H9 (cell line): ENCODE measurements at regions not wholly inside any gene's neighbourhood (a gene's known extent, or its start where the extent isn't known, plus 50 kb on each side); places are given as distances from the start of the nearest gene placed in this dataset.

Experiments
- DNase-seq: peaks from one replicate; pipeline ENCODE4 v3.0.0-alpha.2; 2017
- H2AFZ ChIP-seq: one replicate; pipeline ENCODE4 v1.6.1; 2013; ENCODE audit warnings: mild to moderate bottlenecking, low read length, control low read depth, moderate library complexity
- H2AK5ac ChIP-seq: 2 replicates; pipeline ENCODE4 v1.6.1; 2013; ENCODE audit warnings: low read length, control low read depth, mixed read lengths; ENCODE audit not compliant: insufficient read length
- H2BK120ac ChIP-seq: one replicate; pipeline ENCODE4 v1.6.1; 2013; ENCODE audit warnings: low read depth, mild to moderate bottlenecking, low read length, control low read depth, inconsistent platforms; ENCODE audit not compliant: poor library complexity, severe bottlenecking
- H2BK12ac ChIP-seq: 2 replicates; pipeline ENCODE4 v1.6.1; 2013; ENCODE audit warnings: low read length, control low read depth, mixed read lengths, low read depth; ENCODE audit not compliant: insufficient read length
- H2BK15ac ChIP-seq: 2 replicates; pipeline ENCODE4 v1.6.1; 2013; ENCODE audit warnings: low read depth, low read length, control low read depth
- H2BK20ac ChIP-seq: one replicate; pipeline ENCODE4 v1.6.1; 2013; ENCODE audit warnings: low read depth, mild to moderate bottlenecking, low read length, control low read depth, inconsistent platforms; ENCODE audit not compliant: poor library complexity, severe bottlenecking
- H2BK5ac ChIP-seq: 2 replicates; pipeline ENCODE4 v1.6.1; 2013; ENCODE audit warnings: low read length, control low read depth, mixed read lengths; ENCODE audit not compliant: insufficient read length
- H3K14ac ChIP-seq: 2 replicates; pipeline ENCODE4 v1.6.1; 2013; ENCODE audit warnings: low read length, control low read depth; ENCODE audit not compliant: insufficient read depth
- H3K18ac ChIP-seq: 2 replicates; pipeline ENCODE4 v1.6.1; 2013; ENCODE audit warnings: low read depth, mild to moderate bottlenecking, mixed read lengths, low read length, control low read depth; ENCODE audit not compliant: insufficient read length
- H3K23ac ChIP-seq: 2 replicates; pipeline ENCODE4 v1.6.1; 2013; ENCODE audit warnings: low read length, control low read depth, mixed read lengths, low read depth; ENCODE audit not compliant: insufficient read length
- H3K23me2 ChIP-seq: 2 replicates; pipeline ENCODE4 v1.6.1; 2013; ENCODE audit warnings: low read depth, mild to moderate bottlenecking, mixed read lengths, low read length, control low read depth; ENCODE audit not compliant: insufficient read length, poor library complexity, severe bottlenecking
- H3K27ac ChIP-seq: 2 replicates; pipeline ENCODE4 v1.5.1; 2013; ENCODE audit warnings: low read length, control low read depth, mixed read lengths, low read depth; ENCODE audit not compliant: insufficient read length
- H3K27me3 ChIP-seq: 2 replicates; pipeline ENCODE4 v1.6.1; 2013; ENCODE audit warnings: low read length, control low read depth, inconsistent platforms; ENCODE audit not compliant: insufficient read depth
- H3K4ac ChIP-seq: 2 replicates; pipeline ENCODE4 v1.6.1; 2013; ENCODE audit warnings: low read depth, mild to moderate bottlenecking, control low read depth, inconsistent platforms, low read length, moderate library complexity
- H3K4me1 ChIP-seq: 2 replicates; pipeline ENCODE4 v1.6.1; 2013; ENCODE audit warnings: low read length, control low read depth, inconsistent platforms; ENCODE audit not compliant: insufficient read depth
- H3K4me2 ChIP-seq: 2 replicates; pipeline ENCODE4 v1.6.1; 2013; ENCODE audit warnings: low read length, control low read depth, mixed read lengths; ENCODE audit not compliant: insufficient read length, insufficient read depth
- H3K56ac ChIP-seq: 2 replicates; pipeline ENCODE4 v1.6.1; 2013; ENCODE audit warnings: low read depth, mild to moderate bottlenecking, mixed read lengths, low read length, control low read depth; ENCODE audit not compliant: insufficient read length
- H3K79me1 ChIP-seq: 2 replicates; pipeline ENCODE4 v1.6.1; 2013; ENCODE audit warnings: low read depth, mild to moderate bottlenecking, moderate library complexity, low read length, control low read depth, inconsistent platforms; ENCODE audit not compliant: insufficient read depth, poor library complexity, severe bottlenecking
- H3K79me2 ChIP-seq: 2 replicates; pipeline ENCODE4 v1.6.1; 2013; ENCODE audit warnings: low read length, control low read depth, inconsistent platforms; ENCODE audit not compliant: insufficient read depth
- H3K9ac ChIP-seq: 2 replicates; pipeline ENCODE4 v1.6.1; 2013; ENCODE audit warnings: low read length, control low read depth, mixed read lengths; ENCODE audit not compliant: insufficient read length; ENCODE audit errors: extremely low read depth
- H3K9me3 ChIP-seq: one replicate; pipeline ENCODE4 v1.6.1; 2013; ENCODE audit warnings: low read depth, low read length, inconsistent platforms; ENCODE audit not compliant: control insufficient read depth
- H3T11ph ChIP-seq: one replicate; pipeline ENCODE4 v1.6.1; 2013; ENCODE audit warnings: mild to moderate bottlenecking, low read length, control low read depth, inconsistent platforms
- H4K20me1 ChIP-seq: one replicate; pipeline ENCODE4 v1.6.1; 2013; ENCODE audit not compliant: control insufficient read depth, insufficient read length, insufficient read depth
- H4K5ac ChIP-seq: 2 replicates; pipeline ENCODE4 v1.6.1; 2013; ENCODE audit warnings: low read depth, mild to moderate bottlenecking, mixed read lengths, low read length, control low read depth; ENCODE audit not compliant: insufficient read length
- H4K8ac ChIP-seq: replicated peaks from 2 replicates; pipeline ENCODE4 v1.6.1; 2013; ENCODE audit warnings: low read length, control low read depth, mixed read lengths, low read depth; ENCODE audit not compliant: insufficient read length
- H4K91ac ChIP-seq: 2 replicates; pipeline ENCODE4 v1.6.1; 2013; ENCODE audit warnings: low read depth, mild to moderate bottlenecking, moderate library complexity, mixed read lengths, low read length, control low read depth; ENCODE audit not compliant: insufficient read length
- H3K27ac Mint-ChIP-seq, 3 experiments: 2 replicates in 2 of 3; 3 replicates in 1 of 3; pipeline ENCODE4 v1.8.0; 2020 to 2021; ENCODE audit warnings: mixed read lengths in 3 of 3, mild to moderate bottlenecking in 1 of 3, moderate library complexity in 1 of 3
- H3K27me3 Mint-ChIP-seq: 2 replicates; pipeline ENCODE4 v1.8.0; 2021; ENCODE audit warnings: low read depth, mild to moderate bottlenecking, moderate library complexity, mixed read lengths
- H3K36me3 Mint-ChIP-seq, 3 experiments: 2 replicates in 2 of 3; 3 replicates in 1 of 3; pipeline ENCODE4 v1.8.0; 2020 to 2021; ENCODE audit warnings: low read depth in 3 of 3, mixed read lengths in 3 of 3; ENCODE audit not compliant: insufficient read depth in 1 of 3
- H3K4me1 Mint-ChIP-seq, 2 experiments: 2 replicates each; pipeline ENCODE4 v1.8.0; 2020; ENCODE audit warnings: mixed read lengths in 2 of 2
- H3K4me3 Mint-ChIP-seq, 2 experiments: 2 replicates in 1 of 2; 3 replicates in 1 of 2; pipeline ENCODE4 v1.8.0; 2020 to 2021; ENCODE audit warnings: mild to moderate bottlenecking in 2 of 2, mixed read lengths in 2 of 2, moderate library complexity in 1 of 2
- H3K9me3 Mint-ChIP-seq, 2 experiments: 2 replicates in 1 of 2; 3 replicates in 1 of 2; pipeline ENCODE4 v1.8.0; 2020; ENCODE audit warnings: mild to moderate bottlenecking in 2 of 2, mixed read lengths in 2 of 2, moderate library complexity in 1 of 2
- WGBS: extraction: QIAGEN DNeasy Blood & Tissue Kit; methylation state at CpG from one replicate; pipeline ENCODE4 v1.1.7; 2013; ENCODE audit warnings: missing lambda C conversion rate, low lambda C conversion rate, mixed read lengths; ENCODE audit not compliant: insufficient read length; ENCODE audit errors: extremely low coverage; 5-methylcytosine and 5-hydroxymethylcytosine counted together
- TF ChIP-seq, protein P1 (sequence below): fragments of 200-600 bp; sonication (generic); conservative IDR thresholded peaks from 3 replicates; pipeline ENCODE4 v1.8.0; 2021; ENCODE audit warnings: antibody characterized with exemption, mild to moderate bottlenecking

- no peak overlapping the region for H2AK5ac ChIP-seq
- no CpG with 5 or more reads among the region's 3 CpGs for WGBS
- no peak overlapping the region for H2BK20ac ChIP-seq
- no peaks in the 10 kb centered on the region for H3K27me3 ChIP-seq
- no peak overlapping the region for H2BK120ac ChIP-seq
- no peak overlapping the region for H2BK12ac ChIP-seq
- H3K14ac ChIP-seq: no peak overlapping the region
- H4K5ac ChIP-seq: no peak overlapping the region
- H3T11ph ChIP-seq: no peak overlapping the region
- Mint-ChIP-seq H3K27me3 (peaks cover 3% of the 10 kb centered on the region), H3K4me1 (peaks cover 2% of the 10 kb centered on the region in 2 experiments; a peak in 1 of 4 replicates), H3K27ac (no peak overlapping the region; a peak in 1 of 7 replicates), H3K36me3 (no peaks in the 10 kb centered on the region), H3K4me3 (no peak overlapping the region), H3K9me3 (no peaks in the 10 kb centered on the region; a peak in 1 of 5 replicates)
- no peaks in the 10 kb centered on the region for H3K79me1 ChIP-seq
- no peaks in the 10 kb centered on the region for H3K4me1 ChIP-seq
- no peak overlapping the region for H4K8ac ChIP-seq
- H3K4ac ChIP-seq: no peak overlapping the region
- H3K27ac ChIP-seq: no peak overlapping the region
- H2BK5ac ChIP-seq: no peak overlapping the region
- no peaks in the 10 kb centered on the region for H4K20me1 ChIP-seq
- H3K18ac ChIP-seq: no peak overlapping the region
- H2BK15ac ChIP-seq: no peak overlapping the region
- H3K79me2 ChIP-seq: no peaks in the 10 kb centered on the region
- no peak overlapping the region for H2AFZ ChIP-seq
- TF ChIP-seq, protein P1, sequence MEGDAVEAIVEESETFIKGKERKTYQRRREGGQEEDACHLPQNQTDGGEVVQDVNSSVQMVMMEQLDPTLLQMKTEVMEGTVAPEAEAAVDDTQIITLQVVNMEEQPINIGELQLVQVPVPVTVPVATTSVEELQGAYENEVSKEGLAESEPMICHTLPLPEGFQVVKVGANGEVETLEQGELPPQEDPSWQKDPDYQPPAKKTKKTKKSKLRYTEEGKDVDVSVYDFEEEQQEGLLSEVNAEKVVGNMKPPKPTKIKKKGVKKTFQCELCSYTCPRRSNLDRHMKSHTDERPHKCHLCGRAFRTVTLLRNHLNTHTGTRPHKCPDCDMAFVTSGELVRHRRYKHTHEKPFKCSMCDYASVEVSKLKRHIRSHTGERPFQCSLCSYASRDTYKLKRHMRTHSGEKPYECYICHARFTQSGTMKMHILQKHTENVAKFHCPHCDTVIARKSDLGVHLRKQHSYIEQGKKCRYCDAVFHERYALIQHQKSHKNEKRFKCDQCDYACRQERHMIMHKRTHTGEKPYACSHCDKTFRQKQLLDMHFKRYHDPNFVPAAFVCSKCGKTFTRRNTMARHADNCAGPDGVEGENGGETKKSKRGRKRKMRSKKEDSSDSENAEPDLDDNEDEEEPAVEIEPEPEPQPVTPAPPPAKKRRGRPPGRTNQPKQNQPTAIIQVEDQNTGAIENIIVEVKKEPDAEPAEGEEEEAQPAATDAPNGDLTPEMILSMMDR: no peak
- no peak for DNase-seq
- no peak overlapping the region for H3K23ac ChIP-seq
- no peak overlapping the region for H3K9ac ChIP-seq
- no peak overlapping the region for H3K56ac ChIP-seq
- no peaks in the 10 kb centered on the region for H3K23me2 ChIP-seq
- H4K91ac ChIP-seq: no peak overlapping the region
- H3K4me2 ChIP-seq: no peak overlapping the region
- H3K9me3 ChIP-seq: no peaks in the 10 kb centered on the region
These were observed 78.0 kb downstream of the PSMB1 start for GRCh38 chr6:170475118-170475517.
